ENCODE measurements at regions not wholly inside any gene's neighbourhood (a gene's known extent, or its start where the extent isn't known, plus 50 kb on each side); places are given as distances from the start of the nearest gene placed in this dataset.
"Not testable (repeated sequence)": the region's sequence is repeated elsewhere in the genome, so short reads cannot be mapped to it uniquely, and the experiment has no call there.

GRCh38 chr9:78172610-78173009 is 63.3 kb upstream of the CEP78 start:
- not testable (repeated sequence) for DNase-seq (ENCODE audit: low read depth)

- no peak for DNase-seq (ENCODE audit: low read depth)
Measured at GRCh38 chr9:78171651-78172050, 64.2 kb upstream of the CEP78 start.

- DNase-seq (ENCODE audit: low read depth): no peak
Measured at GRCh38 chr9:78169125-78169524, 66.8 kb upstream of the CEP78 start.

GRCh38 chr9:78167356-78167755 is 68.5 kb upstream of the CEP78 start:
- DNase-seq (ENCODE audit: low read depth): no peak

GRCh38 chr9:78163834-78164233 is 72.0 kb upstream of the CEP78 start:
- DNase-seq (ENCODE audit: low read depth): no peak

GRCh38 chr9:78158286-78158685 is 77.6 kb upstream of the CEP78 start:
- DNase-seq (ENCODE audit: low read depth): peak; percentile 75

- no peak for DNase-seq (ENCODE audit: low read depth)
Measured at GRCh38 chr9:78150983-78151356, 84.9 kb upstream of the CEP78 start.

- DNase-seq (ENCODE audit: low read depth): no peak
Measured at GRCh38 chr9:78150312-78150982, 85.4 kb upstream of the CEP78 start.

- no peak for DNase-seq (ENCODE audit: low read depth)
Measured at GRCh38 chr9:78149702-78150291, 86.1 kb upstream of the CEP78 start.

GRCh38 chr9:78146241-78146640 is 89.6 kb upstream of the CEP78 start:
- peak; percentile 14 for DNase-seq (ENCODE audit: low read depth)

- no peak for DNase-seq (ENCODE audit: low read depth)
Measured at GRCh38 chr9:78144663-78145377, 91.1 kb upstream of the CEP78 start.

GRCh38 chr9:78144008-78144381 is 91.9 kb upstream of the CEP78 start:
- no peak for DNase-seq (ENCODE audit: low read depth)

GRCh38 chr9:78143281-78144007 is 92.4 kb upstream of the CEP78 start:
- peak; percentile 34 for DNase-seq (ENCODE audit: low read depth)

GRCh38 chr9:78142264-78142663 is 93.6 kb upstream of the CEP78 start:
- not testable (repeated sequence) for DNase-seq (ENCODE audit: low read depth)

- DNase-seq (ENCODE audit: low read depth): no peak
Measured at GRCh38 chr9:78133751-78134150, 102.1 kb upstream of the CEP78 start.

GRCh38 chr9:78132701-78133058 is 101.1 kb upstream of the GNAQ start:
- DNase-seq (ENCODE audit: low read depth): no peak

- DNase-seq (ENCODE audit: low read depth): peak; percentile 81
Measured at GRCh38 chr9:78131969-78132700, 100.5 kb upstream of the GNAQ start.

- no peak for DNase-seq (ENCODE audit: low read depth)
Measured at GRCh38 chr9:78130853-78131252, 99.2 kb upstream of the GNAQ start.

- DNase-seq (ENCODE audit: low read depth): peak; percentile 34
Measured at GRCh38 chr9:78130004-78130403, 98.4 kb upstream of the GNAQ start.

- DNase-seq (ENCODE audit: low read depth): no peak
Measured at GRCh38 chr9:78127279-78128225, 95.9 kb upstream of the GNAQ start.

GRCh38 chr9:78123808-78124207 is 92.2 kb upstream of the GNAQ start:
- peak; percentile 3 for DNase-seq (ENCODE audit: low read depth)
